Chondrocyte (in vitro differentiated cells): ENCODE measurements at regions not wholly inside any gene's neighbourhood (a gene's known extent, or its start where the extent isn't known, plus 50 kb on each side); places are given as distances from the start of the nearest gene placed in this dataset.

ENCODE experiments used
- DNase-seq: peaks from one replicate; pipeline ENCODE4 v3.0.0; 2021; ENCODE audit warnings: mixed read lengths, low spot score
- H3K27ac Mint-ChIP-seq: one replicate; pipeline ENCODE4 v1.8.0; 2021; ENCODE audit warnings: mild to moderate bottlenecking, moderate library complexity, mixed read lengths; ENCODE audit not compliant: unreplicated experiment
- H3K27me3 Mint-ChIP-seq: 2 replicates; pipeline ENCODE4 v1.8.0; 2021; ENCODE audit warnings: low read depth, mixed read lengths
- H3K36me3 Mint-ChIP-seq: 2 replicates; pipeline ENCODE4 v1.8.0; 2021; ENCODE audit warnings: low read depth, mixed read lengths
- H3K4me1 Mint-ChIP-seq: 2 replicates; pipeline ENCODE4 v1.8.0; 2021; ENCODE audit warnings: low read depth, mild to moderate bottlenecking, mixed read lengths
- H3K4me3 Mint-ChIP-seq: one replicate; pipeline ENCODE4 v1.8.0; 2021; ENCODE audit warnings: mild to moderate bottlenecking, moderate library complexity, mixed read lengths; ENCODE audit not compliant: unreplicated experiment
- H3K9me3 Mint-ChIP-seq: 2 replicates; pipeline ENCODE4 v1.8.0; 2021; ENCODE audit warnings: low read depth, mixed read lengths
- CTCF ChIP-seq: fragments of 200-600 bp; sonication (generic); IDR thresholded peaks from 2 replicates; pipeline ENCODE4 v1.5.0; 2021; ENCODE audit warnings: antibody characterized with exemption, mild to moderate bottlenecking, moderate library complexity

GRCh38 chr1:60765204-60765603, 317.2 kb upstream of the NFIA start:
- no peak overlapping the region for H3K27ac Mint-ChIP-seq

DNA sequence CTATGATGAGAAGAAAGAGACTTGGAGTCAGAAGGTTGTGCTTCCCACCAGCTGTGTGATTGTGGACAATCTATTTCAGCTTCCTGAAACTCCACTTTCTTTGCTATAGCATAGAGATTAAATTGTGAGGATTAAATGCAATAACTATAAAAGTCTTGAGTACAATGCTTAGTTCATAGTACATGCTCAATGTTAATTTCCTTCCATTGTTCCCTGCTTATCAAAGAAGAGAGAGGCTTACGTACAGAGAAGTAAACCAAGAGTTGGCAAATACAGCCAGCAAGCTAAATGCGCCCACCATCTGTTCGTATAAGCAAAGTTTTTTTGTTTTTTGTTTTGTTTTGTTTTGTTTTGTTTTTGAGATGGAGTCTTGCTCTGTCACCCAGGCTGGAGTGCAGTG, 317.9 kb upstream of the NFIA start:
- no peak for DNase-seq
- H3K4me3 Mint-ChIP-seq, result no peak overlapping the region
- H3K27ac Mint-ChIP-seq, result no peak overlapping the region
- H3K9me3 Mint-ChIP-seq, result no peaks in the 10 kb centered on the region
- TF ChIP-seq CTCF, result no peak
- no peaks in the 10 kb centered on the region for H3K27me3 Mint-ChIP-seq
- no peaks in the 10 kb centered on the region for H3K36me3 Mint-ChIP-seq
- peaks cover 36% of the 10 kb centered on the region for H3K4me1 Mint-ChIP-seq

More at GRCh38 chr1:60765204-60765603, 317.2 kb upstream of the NFIA start:
- Mint-ChIP-seq H3K36me3 (no peaks in the 10 kb centered on the region), H3K9me3 (no peaks in the 10 kb centered on the region), H3K27me3 (no peaks in the 10 kb centered on the region), H3K4me1 (peaks cover 36% of the 10 kb centered on the region), H3K4me3 (no peak overlapping the region)
- peak; percentile 76 for TF ChIP-seq CTCF
- no peak for DNase-seq

- H3K4me1 Mint-ChIP-seq, result peaks cover 31% of the 10 kb centered on the region
- H3K27ac Mint-ChIP-seq, result no peak overlapping the region
- H3K36me3 Mint-ChIP-seq, result no peaks in the 10 kb centered on the region
- H3K27me3 Mint-ChIP-seq, result no peaks in the 10 kb centered on the region
- DNase-seq, result no peak
- no peak overlapping the region for H3K4me3 Mint-ChIP-seq
- no peak for TF ChIP-seq CTCF
- no peaks in the 10 kb centered on the region for H3K9me3 Mint-ChIP-seq
Measured at GRCh38 chr1:60763741-60764140, 318.6 kb upstream of the NFIA start.

- Mint-ChIP-seq H3K36me3 (peaks cover 1% of the 10 kb centered on the region), H3K4me1 (peaks cover 31% of the 10 kb centered on the region), H3K4me3 (no peak overlapping the region), H3K9me3 (no peaks in the 10 kb centered on the region), H3K27ac (no peak overlapping the region), H3K27me3 (no peaks in the 10 kb centered on the region)
- DNase-seq, result no peak
- TF ChIP-seq CTCF, result no peak
Measured at GRCh38 chr1:60762911-60763310, 319.4 kb upstream of the NFIA start.

DNA sequence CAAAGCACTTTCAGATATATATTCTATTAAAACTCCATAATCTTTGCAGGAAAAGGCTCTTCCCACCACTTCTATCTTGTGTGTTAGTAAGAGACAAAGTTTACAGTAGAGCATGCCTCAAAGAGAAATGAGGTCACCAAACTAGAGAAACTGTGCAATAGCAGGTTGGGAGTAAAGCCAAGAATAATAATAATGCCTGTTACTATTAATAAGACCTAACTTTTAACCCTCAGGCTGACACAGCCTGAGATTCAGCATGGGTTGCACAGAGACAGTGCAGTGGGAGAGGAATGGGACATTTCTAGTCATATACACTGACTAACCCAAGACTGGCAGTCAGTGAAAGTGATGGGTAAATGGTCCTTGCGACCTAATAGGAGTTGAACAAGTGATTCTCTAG, 320.2 kb upstream of the NFIA start:
- no peak for DNase-seq
- Mint-ChIP-seq H3K36me3 (peaks cover 2% of the 10 kb centered on the region), H3K9me3 (no peaks in the 10 kb centered on the region)

More for the DNA sequence above, 320.2 kb upstream of the NFIA start:
- Mint-ChIP-seq H3K27me3 (no peaks in the 10 kb centered on the region), H3K4me1 (peaks cover 31% of the 10 kb centered on the region), H3K4me3 (no peak overlapping the region), H3K27ac (peak overlapping the region; percentile 42)
- TF ChIP-seq CTCF, result no peak
